ENCODE measurements at regions not wholly inside any gene's neighbourhood (a gene's known extent, or its start where the extent isn't known, plus 50 kb on each side); places are given as distances from the start of the nearest gene placed in this dataset.
"Not testable (repeated sequence)": the region's sequence is repeated elsewhere in the genome, so short reads cannot be mapped to it uniquely, and the experiment has no call there.

DNA sequence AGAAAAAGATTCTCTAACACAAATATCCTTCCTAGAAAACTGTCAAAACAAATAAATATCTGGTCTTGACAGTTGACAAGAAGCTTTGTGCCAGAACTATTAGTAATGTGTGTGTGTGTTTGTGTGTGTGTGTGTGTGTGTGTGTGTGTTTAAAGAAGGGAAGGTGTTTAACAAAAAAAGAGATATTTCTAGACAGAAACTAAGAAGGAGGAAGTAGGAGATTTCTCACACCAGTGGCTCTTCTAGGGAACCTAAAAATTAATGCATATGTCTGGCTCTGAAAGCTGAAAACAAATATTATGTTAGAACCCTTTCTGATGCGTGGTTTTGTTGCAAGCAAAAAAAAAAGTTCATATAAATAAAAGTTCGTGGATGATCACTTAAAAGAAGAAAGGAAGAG is 277.5 kb downstream of the RPS4Y2 start:
- DNase-seq (ENCODE audit: low read depth in 2 of 3, low spot score in 1 of 3) = no peak

- no peak for DNase-seq (ENCODE audit: low read depth in 2 of 3, low spot score in 1 of 3)
These were observed 278.5 kb downstream of the RPS4Y2 start for GRCh38 chrY:21034151-21035061.

DNA sequence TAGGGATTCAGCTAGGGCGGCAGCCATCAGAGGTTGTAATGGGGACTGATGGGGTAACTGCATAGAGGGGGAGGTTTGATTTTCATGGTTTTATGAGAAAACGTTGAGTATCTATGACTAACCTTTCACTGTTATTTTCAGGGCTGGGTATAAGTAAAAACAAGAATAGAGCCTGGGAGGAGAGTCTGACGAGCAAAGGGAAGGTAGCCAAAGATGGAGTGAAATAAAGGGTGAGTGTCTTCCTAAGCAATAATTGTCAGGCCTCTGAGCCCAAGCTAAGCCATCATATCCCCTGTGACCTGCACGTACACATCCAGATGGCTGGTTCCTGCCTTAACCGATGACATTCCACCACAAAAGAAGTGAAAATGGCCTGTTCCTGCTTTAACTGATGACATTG is 281.5 kb downstream of the RPS4Y2 start:
- not testable (repeated sequence) for DNase-seq (ENCODE audit: low read depth in 2 of 3, low spot score in 1 of 3)

DNA sequence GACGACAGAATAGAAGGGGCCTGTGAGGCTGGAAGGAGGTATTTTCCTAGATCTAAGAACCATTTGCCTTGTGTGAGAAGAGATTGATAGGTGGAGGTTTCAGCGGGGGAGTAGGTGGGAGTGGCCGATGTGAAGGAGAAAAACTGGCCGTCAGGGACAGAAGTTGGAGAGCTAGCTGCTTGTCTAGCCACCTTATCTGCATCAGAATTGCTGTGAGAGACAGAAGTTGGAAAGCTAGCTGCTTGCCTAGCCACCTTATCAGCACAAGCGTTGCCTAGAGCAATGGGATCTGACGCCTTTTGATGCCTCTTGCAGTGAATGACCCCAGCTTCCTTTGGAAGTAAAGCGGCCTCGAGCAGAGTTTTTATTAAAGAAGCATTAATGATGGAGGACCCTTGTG is 283.9 kb downstream of the RPS4Y2 start:
- DNase-seq (ENCODE audit: low read depth in 2 of 3, low spot score in 1 of 3) = no peak

DNA sequence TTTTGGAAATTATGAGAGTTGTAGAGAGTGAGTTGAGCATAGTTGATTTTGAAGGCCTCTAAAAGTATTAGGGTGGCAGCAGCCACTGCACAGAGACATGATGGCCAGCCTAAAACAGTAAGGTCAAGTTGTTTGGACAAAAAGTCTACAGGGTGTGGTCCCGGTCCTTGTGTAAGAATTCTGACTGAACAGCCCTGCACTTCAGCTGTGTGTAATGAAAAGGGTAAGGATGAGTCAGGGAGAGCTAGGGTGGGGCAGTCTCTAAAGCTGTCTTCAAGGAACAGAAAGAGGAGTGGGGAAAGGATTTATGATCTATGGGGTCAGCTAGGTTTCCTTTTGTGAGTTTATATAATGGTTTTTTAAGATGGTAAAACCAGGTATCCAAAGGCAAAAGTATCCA is 284.8 kb downstream of the RPS4Y2 start:
- DNase-seq (ENCODE audit: low read depth in 2 of 3, low spot score in 1 of 3) = not testable (repeated sequence)

GRCh38 chrY:21073079-21073478 is 317.2 kb downstream of the RPS4Y2 start:
- DNase-seq (ENCODE audit: low read depth in 2 of 3, low spot score in 1 of 3) = no peak

DNA sequence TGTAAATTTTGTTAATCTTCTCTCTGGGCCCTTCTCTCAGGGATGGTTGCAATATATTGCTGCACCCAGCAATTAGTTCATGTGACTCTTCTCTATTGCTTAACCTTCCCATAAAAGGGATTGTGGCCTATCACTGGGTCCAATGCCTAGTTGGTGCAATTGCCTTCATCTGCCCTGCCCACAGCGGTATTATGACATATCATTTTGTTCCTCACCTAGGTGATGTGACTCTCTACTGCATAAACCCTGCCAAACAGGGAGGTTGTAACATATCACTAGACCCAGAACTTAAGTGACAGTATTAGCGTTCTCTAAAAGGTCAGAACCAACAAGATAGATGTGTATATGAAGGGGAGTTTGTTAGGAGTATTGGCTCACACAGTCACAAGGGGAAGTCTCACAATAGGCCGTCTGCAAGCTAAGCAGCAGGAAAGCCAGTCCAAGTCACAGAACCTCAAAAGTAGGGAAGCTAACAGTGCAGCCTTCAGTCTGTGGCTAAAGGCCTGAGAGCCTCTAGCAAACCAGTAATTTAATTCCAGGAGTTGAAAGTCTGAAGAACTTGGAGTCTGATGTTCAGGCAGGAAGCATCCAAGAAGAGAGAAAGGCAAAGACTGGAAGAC is 317.8 kb downstream of the RPS4Y2 start:
- DNase-seq (ENCODE audit: low read depth in 2 of 3, low spot score in 1 of 3) = no peak

GRCh38 chrY:21075658-21076057 is 319.8 kb downstream of the RPS4Y2 start:
- no peak for DNase-seq (ENCODE audit: low read depth in 2 of 3, low spot score in 1 of 3)

DNA sequence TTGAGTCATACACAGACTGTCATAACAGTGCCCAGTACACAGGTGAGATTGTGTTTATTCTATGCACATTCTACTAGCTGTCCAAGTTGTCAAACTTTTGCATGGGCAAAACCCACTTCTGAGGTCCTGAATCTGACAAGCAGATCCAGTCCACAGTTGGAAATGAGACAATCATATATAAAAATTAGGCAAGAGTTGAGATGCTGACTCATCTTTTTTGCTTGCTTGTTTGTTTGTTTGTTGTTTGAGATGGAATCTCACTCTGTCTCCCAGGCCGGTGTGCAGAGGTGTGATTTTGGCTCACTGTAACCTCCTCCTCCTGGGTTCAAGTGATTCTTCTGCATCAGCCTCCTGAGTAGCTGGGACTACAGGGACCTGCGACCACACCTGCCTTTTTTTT is 323.8 kb downstream of the RPS4Y2 start:
- DNase-seq (ENCODE audit: low read depth in 2 of 3, low spot score in 1 of 3) = no peak

DNA sequence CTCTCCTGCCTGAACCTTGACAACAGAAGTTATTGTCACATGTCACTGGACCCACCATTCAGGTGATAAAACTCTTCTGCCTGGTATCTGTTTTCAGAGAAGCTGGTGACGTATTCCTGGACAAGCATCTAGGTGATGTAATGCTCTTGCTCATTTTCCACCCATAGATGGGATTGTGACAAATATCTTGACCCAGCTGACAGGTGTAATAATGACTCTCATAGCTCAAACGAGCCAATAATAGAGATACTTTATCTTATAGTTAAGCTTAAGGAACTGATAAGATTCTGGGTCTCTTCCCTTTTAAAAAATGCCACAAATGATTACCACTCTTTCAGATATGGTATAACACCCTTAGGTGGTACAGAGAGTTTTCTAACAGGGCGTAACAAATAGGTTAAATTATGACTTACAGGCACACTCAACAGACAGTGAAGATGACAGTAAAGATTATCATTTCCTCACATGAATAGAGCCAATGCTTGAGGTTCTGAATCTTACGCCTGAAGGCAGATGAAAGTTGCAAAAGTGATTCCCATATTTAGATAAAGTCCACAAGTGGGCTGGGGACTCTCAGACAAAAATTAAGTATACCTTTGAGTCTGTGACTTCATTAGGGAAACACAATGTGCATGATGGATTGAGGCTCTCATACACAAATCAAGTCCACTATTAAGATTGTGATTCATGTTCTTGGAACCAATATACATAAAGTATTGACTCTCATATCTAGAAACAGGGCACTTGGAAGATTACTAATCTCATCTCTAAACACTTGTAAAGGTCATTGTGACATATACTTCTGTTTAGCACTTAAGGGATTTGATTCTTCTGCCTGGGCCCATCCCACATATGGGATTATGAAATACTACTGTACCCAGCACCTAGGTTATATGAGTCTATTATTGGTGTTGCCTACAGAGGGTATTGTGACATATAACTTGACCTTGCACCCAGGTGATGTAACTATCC is 326.0 kb downstream of the RPS4Y2 start:
- no peak for DNase-seq (ENCODE audit: low read depth in 2 of 3, low spot score in 1 of 3)

DNA sequence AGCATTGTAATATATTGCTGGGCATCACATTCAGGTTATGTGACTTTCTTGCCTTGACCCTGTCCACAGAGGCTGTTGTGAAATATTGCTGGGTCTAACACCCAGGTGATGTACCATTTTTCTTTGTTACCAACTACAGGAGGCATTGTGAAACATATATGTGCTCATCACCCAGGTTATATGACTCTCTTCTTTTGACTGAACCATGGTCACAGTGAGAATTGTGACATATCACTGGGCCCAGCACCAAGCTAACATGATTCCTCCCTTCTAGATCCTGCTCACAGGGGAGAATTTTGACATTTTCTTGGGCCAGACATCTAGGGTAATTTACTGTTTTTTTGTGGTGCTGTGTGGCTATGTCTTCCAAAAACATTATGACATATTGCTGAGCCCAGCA is 326.7 kb downstream of the RPS4Y2 start:
- DNase-seq (ENCODE audit: low read depth in 2 of 3, low spot score in 1 of 3) = no peak

- no peak for DNase-seq (ENCODE audit: low read depth in 2 of 3, low spot score in 1 of 3)
These were observed 336.0 kb downstream of the RPS4Y2 start for GRCh38 chrY:21091909-21092308.

DNA sequence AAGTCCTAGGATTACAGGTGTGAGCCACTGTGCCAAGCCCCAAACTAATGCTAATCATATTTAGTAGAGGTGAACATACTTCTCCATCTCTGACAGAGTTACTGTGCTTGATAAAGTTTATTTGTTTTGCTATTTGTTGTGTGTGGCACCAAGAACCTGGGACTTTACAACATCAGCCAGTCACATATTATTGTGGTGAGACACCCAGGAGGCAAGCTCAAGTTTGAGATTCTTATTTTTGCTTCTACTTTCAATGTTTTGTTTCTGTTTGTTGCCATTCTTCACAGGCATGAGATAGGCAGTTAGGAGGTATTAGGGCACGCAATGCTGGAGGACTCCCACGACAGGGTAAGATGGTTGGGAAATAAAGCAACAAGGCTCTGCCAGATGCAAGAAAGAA is 346.6 kb downstream of the RPS4Y2 start:
- DNase-seq (ENCODE audit: low read depth in 2 of 3, low spot score in 1 of 3) = no peak

GRCh38 chrY:21103885-21104284 is 348.0 kb downstream of the RPS4Y2 start:
- no peak for DNase-seq (ENCODE audit: low read depth in 2 of 3, low spot score in 1 of 3)

DNA sequence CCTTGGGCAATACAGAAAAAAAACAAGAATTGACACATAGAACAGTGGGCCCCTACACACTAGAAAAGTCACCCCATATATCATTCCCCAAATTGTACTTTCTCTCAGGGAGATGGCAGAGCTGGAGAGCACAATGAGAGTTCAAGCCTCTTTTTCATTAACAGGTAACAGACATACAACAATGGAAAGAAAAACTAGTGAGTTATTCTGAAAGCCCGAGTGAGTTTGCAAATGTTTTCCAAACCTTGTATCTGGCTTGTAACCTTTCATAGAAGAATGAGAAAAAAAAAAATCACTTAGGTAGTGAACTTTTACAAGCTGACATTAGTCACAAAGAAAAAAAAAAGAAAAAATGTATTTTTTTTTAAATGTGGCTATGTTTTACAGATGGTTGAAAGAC is 349.6 kb downstream of the RPS4Y2 start:
- DNase-seq (ENCODE audit: low read depth in 2 of 3, low spot score in 1 of 3) = no peak

DNA sequence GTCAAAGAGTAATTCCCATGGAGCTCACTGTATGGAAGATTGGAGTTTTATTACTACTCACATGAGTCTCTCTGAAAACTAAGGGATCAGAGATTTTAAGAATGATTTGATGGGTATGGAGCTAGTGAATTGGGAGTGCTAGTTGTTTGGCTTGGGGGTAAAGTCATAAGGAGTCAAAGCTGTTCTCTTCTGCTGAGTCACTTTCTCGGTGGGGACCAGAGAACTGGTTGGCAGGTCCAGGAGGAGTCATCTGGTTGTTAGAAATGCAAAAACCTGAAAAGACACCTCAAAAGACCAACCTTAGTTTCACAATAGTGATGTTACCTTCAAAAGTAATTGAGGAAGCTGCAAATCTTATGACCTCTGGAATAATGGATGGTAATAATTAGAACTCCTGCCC is 355.4 kb downstream of the RPS4Y2 start:
- DNase-seq (ENCODE audit: low read depth in 2 of 3, low spot score in 1 of 3) = no peak

- no peak for DNase-seq (ENCODE audit: low read depth in 2 of 3, low spot score in 1 of 3)
These were observed 365.2 kb downstream of the RPS4Y2 start for GRCh38 chrY:21121065-21121464.

- DNase-seq (ENCODE audit: low read depth in 2 of 3, low spot score in 1 of 3) = no peak
These were observed 375.5 kb upstream of the RBMY1B start for GRCh38 chrY:21135591-21135990.

GRCh38 chrY:21138056-21138758 is 372.9 kb upstream of the RBMY1B start:
- DNase-seq (ENCODE audit: low read depth in 2 of 3, low spot score in 1 of 3) = no peak

DNA sequence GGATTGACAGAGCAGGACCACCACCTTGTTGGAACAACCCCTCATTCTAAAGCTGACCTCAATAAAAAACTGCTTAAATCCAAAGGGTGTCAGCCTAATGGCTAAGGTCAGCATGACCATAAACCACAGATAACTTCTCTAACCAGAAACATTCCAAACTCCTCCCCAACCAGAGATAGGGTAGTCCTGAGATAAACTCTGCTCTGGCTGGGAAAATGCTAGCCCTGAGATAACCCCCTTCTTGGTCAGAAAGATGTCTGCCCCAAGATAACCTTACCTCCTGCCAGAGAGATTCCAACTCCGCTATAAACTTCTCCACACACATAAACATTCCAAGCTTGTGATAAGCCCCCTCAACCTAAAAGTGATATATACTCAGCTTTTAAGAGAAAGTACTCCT is 364.8 kb upstream of the RBMY1B start:
- no peak for DNase-seq (ENCODE audit: low read depth in 2 of 3, low spot score in 1 of 3)

- no peak for DNase-seq (ENCODE audit: low read depth in 2 of 3, low spot score in 1 of 3)
These were observed 361.2 kb upstream of the RBMY1B start for GRCh38 chrY:21149971-21150370.
